Caco-2 (cell line): ENCODE measurements at regions not wholly inside any gene's neighbourhood (a gene's known extent, or its start where the extent isn't known, plus 50 kb on each side); places are given as distances from the start of the nearest gene placed in this dataset.

Experiments used
- BruUV-seq: library from RNA; stranded (reverse); fragments of 400-500 nt; replicated peaks from 2 replicates; lab custom pipeline; 2021; lab: Mats Ljungman, UMichigan
- CTCF ChIA-PET: fragments of 300-600 bp; sonication (Branson Sonifier 250); formaldehyde crosslinking; loops from one replicate; lab custom pipeline; 2022; ENCODE audit warnings: antibody characterized with exemption; lab: Charles Lee
- POLR2A ChIA-PET: fragments of 300-600 bp; sonication (Branson Sonifier 250); formaldehyde crosslinking; loops from one replicate; lab custom pipeline; 2022; ENCODE audit warnings: antibody characterized with exemption; lab: Charles Lee
- DNase-seq, 2 experiments: peaks; one replicate each; pipeline versions ENCODE4 v3.0.0 to v3.0.0-alpha.2; 2020 to 2022
- H3K27me3 ChIP-seq: replicated peaks from 2 replicates; pipeline ENCODE4 v1.6.0; 2011; ENCODE audit warnings: low read length; ENCODE audit not compliant: control insufficient read depth, insufficient read depth
- H3K36me3 ChIP-seq: 2 replicates; pipeline ENCODE4 v1.5.1; 2011; ENCODE audit warnings: low read length; ENCODE audit not compliant: control insufficient read depth, insufficient read depth
- H3K4me1 ChIP-seq: fragments of 250-450 bp; sonication (Bioruptor Pico); 2 replicates; pipeline ENCODE4 v1.5.1; 2020; ENCODE audit warnings: mild to moderate bottlenecking
- H3K4me3 ChIP-seq: 2 replicates; pipeline ENCODE4 v1.5.1; 2011; ENCODE audit warnings: low read depth, mild to moderate bottlenecking, control low read depth, low read length
- H3K9me3 ChIP-seq: fragments of 250-450 bp; sonication (Bioruptor Pico); 2 replicates; pipeline ENCODE4 v1.5.1; 2020; ENCODE audit warnings: mild to moderate bottlenecking, moderate library complexity
- H3K27ac Mint-ChIP-seq: one replicate; pipeline ENCODE4 v1.8.0; 2022; ENCODE audit warnings: mixed read lengths; ENCODE audit not compliant: unreplicated experiment
- H3K27me3 Mint-ChIP-seq: one replicate; pipeline ENCODE4 v1.8.0; 2022; ENCODE audit warnings: mixed read lengths; ENCODE audit not compliant: insufficient read depth, unreplicated experiment
- H3K36me3 Mint-ChIP-seq: one replicate; pipeline ENCODE4 v1.8.0; 2022; ENCODE audit warnings: mild to moderate bottlenecking, mixed read lengths; ENCODE audit not compliant: insufficient read depth, unreplicated experiment
- H3K4me1 Mint-ChIP-seq: one replicate; pipeline ENCODE4 v1.8.0; 2022; ENCODE audit warnings: low read depth, mixed read lengths; ENCODE audit not compliant: unreplicated experiment
- H3K4me3 Mint-ChIP-seq: one replicate; pipeline ENCODE4 v1.8.0; 2022; ENCODE audit warnings: mild to moderate bottlenecking, moderate library complexity, mixed read lengths; ENCODE audit not compliant: unreplicated experiment
- H3K9me3 Mint-ChIP-seq: one replicate; pipeline ENCODE4 v1.8.0; 2022; ENCODE audit warnings: mixed read lengths; ENCODE audit not compliant: unreplicated experiment
- intact Hi-C: fragments of 100-400 bp; cut with micrococcal nuclease; formaldehyde crosslinking; loops from one replicate; pipeline ENCODE4 v1.10.0; 2022; ENCODE audit not compliant: unreplicated experiment
- TF ChIP-seq, protein P1 (sequence below), 2 experiments: fragments of 200-600 bp in 1 of 2; IDR thresholded peaks; 1 replicate in 1 of 2; 2 replicates in 1 of 2; pipeline versions ENCODE4 v1.5.1 to v1.8.0; 2011 to 2022; ENCODE audit warnings: antibody characterized with exemption in 1 of 2, control low read depth in 1 of 2, inconsistent platforms in 1 of 2, low read depth in 1 of 2, low read length in 1 of 2, mild to moderate bottlenecking in 1 of 2, moderate library complexity in 1 of 2; ENCODE audit not compliant: insufficient read depth in 1 of 2, severe bottlenecking in 1 of 2, unreplicated experiment in 1 of 2

DNA sequence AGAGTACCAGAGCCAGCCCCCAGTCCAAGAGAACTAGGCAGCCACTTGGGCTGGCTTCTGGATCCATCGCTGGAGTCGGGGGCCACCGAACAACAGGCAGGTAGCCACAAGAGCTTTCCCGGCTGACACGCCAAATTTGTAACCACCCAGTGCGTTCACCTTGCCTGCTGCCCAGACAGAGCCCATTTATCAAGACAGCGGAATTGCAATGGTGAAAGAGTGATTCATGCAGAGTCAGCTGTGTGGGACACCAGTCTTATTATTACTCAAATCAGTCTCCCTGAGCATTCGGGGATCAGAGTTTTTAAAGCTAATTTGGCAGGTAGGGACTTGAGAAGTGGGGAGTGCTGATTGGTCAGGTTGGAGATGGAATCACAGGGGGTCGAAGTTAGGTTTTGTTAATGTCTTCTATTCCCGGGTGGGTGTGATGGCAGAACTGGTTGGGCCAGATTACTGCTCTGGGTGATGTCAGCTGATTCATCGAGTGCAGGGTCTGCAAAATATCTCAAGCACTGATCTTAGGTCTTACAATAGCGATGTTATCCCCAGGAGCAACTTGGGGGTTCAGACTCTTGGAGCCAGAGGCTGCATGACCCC is 64.3 kb downstream of the PDE6H start:
- ChIA-PET CTCF (interaction anchor here (0.6 kb wide), 1 partner anchor 212 kb away, joined by 5 read pairs; no protein-coding TSS in a partner anchor), POLR2A (no interaction called here)
- H3K27ac Mint-ChIP-seq = no peak overlapping the region
- Histone ChIP-seq H3K36me3 (no peaks in the 10 kb centered on the region), H3K27me3 (no peaks in the 10 kb centered on the region), H3K9me3 (no peaks in the 10 kb centered on the region), H3K4me3 (no peak overlapping the region), H3K4me1 (no peaks in the 10 kb centered on the region; the same call in 1 of the 2 replicates)
- H3K4me3 Mint-ChIP-seq = no peak overlapping the region
- no peaks in the 10 kb centered on the region for H3K4me1 Mint-ChIP-seq
- no peak for DNase-seq
- H3K27me3 Mint-ChIP-seq = peaks cover 4% of the 10 kb centered on the region
- TF ChIP-seq, protein P1, sequence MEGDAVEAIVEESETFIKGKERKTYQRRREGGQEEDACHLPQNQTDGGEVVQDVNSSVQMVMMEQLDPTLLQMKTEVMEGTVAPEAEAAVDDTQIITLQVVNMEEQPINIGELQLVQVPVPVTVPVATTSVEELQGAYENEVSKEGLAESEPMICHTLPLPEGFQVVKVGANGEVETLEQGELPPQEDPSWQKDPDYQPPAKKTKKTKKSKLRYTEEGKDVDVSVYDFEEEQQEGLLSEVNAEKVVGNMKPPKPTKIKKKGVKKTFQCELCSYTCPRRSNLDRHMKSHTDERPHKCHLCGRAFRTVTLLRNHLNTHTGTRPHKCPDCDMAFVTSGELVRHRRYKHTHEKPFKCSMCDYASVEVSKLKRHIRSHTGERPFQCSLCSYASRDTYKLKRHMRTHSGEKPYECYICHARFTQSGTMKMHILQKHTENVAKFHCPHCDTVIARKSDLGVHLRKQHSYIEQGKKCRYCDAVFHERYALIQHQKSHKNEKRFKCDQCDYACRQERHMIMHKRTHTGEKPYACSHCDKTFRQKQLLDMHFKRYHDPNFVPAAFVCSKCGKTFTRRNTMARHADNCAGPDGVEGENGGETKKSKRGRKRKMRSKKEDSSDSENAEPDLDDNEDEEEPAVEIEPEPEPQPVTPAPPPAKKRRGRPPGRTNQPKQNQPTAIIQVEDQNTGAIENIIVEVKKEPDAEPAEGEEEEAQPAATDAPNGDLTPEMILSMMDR (IDR thresholded peaks at IDR 0.05; ENCODE audit: insufficient read depth in 1 of 2, low read depth in 1 of 2, low read length in 1 of 2, severe bottlenecking in 1 of 2, unreplicated experiment in 1 of 2) = no peak
- no peaks in the 10 kb centered on the region for H3K36me3 Mint-ChIP-seq
- BruUV-seq = no TSS peak
- intact Hi-C loops = no loop called here
- no peaks in the 10 kb centered on the region for H3K9me3 Mint-ChIP-seq

DNA sequence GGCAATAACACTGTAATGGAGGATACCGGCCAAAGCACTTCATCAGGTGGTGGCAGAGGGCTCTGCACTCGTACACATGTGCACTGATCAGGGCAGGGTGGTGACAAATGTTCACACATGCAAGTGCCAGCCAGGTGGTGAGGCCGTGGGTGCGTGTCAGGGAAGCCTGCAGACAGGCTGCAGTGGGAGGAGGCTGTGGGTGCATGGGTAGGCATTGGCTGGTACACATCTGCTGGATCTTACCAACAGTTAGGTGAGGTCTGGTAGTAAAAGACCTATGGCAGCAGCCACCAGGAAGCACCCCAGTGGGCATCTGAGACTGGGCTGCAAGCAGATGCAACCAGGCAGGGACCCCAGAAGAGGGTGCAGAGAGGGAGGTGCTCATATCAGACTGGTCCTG is 65.3 kb downstream of the PDE6H start:
- no peaks in the 10 kb centered on the region for H3K4me1 Mint-ChIP-seq

DNA sequence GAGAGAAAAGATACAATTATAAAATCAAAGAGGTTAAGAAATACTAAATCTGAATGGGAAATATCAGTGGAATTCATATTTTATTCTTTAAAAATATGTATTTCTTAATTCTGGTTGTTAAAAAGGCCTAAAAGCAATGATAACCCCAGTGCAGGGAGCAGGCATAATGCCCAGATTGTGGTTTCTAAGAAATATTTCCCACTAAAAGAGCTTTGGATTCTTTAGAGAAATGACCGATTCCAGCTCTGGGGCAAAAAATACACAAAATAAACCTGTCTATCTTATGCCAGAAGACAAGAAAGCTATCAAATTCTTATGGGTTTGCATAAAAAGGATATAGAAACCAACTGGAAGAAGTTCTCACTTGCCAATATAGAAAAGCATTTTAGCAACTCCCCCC is 71.6 kb downstream of the PDE6H start:
- Histone ChIP-seq H3K36me3 (no peaks in the 10 kb centered on the region), H3K4me1 (no peaks in the 10 kb centered on the region), H3K9me3 (no peaks in the 10 kb centered on the region), H3K27me3 (no peaks in the 10 kb centered on the region), H3K4me3 (no peak overlapping the region)
- H3K9me3 Mint-ChIP-seq = no peaks in the 10 kb centered on the region
- peaks cover 14% of the 10 kb centered on the region for H3K27me3 Mint-ChIP-seq
- TF ChIP-seq, protein P1 (IDR thresholded peaks at IDR 0.05; ENCODE audit: insufficient read depth in 1 of 2, low read depth in 1 of 2, low read length in 1 of 2, severe bottlenecking in 1 of 2, unreplicated experiment in 1 of 2) = no peak
- POLR2A ChIA-PET = no interaction called here
- CTCF ChIA-PET = no interaction called here
- no peak for DNase-seq
- H3K27ac Mint-ChIP-seq = no peak overlapping the region
- H3K4me1 Mint-ChIP-seq = no peaks in the 10 kb centered on the region
- no peak overlapping the region for H3K4me3 Mint-ChIP-seq
- no peaks in the 10 kb centered on the region for H3K36me3 Mint-ChIP-seq
- intact Hi-C loops = no loop called here
- BruUV-seq = no TSS peak

More for the DNA sequence above, 65.3 kb downstream of the PDE6H start:
- no peak for DNase-seq
- CTCF ChIA-PET = no interaction called here
- Histone ChIP-seq H3K27me3 (no peaks in the 10 kb centered on the region), H3K36me3 (no peaks in the 10 kb centered on the region), H3K4me3 (no peak overlapping the region), H3K4me1 (no peaks in the 10 kb centered on the region), H3K9me3 (no peaks in the 10 kb centered on the region)
- POLR2A ChIA-PET = no interaction called here
- no TSS peak for BruUV-seq
- Mint-ChIP-seq H3K27ac (no peak overlapping the region), H3K27me3 (peaks cover 6% of the 10 kb centered on the region), H3K9me3 (no peaks in the 10 kb centered on the region), H3K4me3 (no peak overlapping the region), H3K36me3 (no peaks in the 10 kb centered on the region)
- TF ChIP-seq, protein P1 (IDR thresholded peaks at IDR 0.05; ENCODE audit: insufficient read depth in 1 of 2, low read depth in 1 of 2, low read length in 1 of 2, severe bottlenecking in 1 of 2, unreplicated experiment in 1 of 2) = no peak
- intact Hi-C loops = no loop called here
